Stimulated activated CD8-positive, alpha-beta memory T cell treated with anti-CD3 and anti-CD28 coated beads, Interleukin-2, amount 100 ng/mL, for 48 hours (primary cell): ENCODE measurements at regions not wholly inside any gene's neighbourhood (a gene's known extent, or its start where the extent isn't known, plus 50 kb on each side); places are given as distances from the start of the nearest gene placed in this dataset.

Experiments used
- DNase-seq, 2 donors: peaks; one replicate each; pipeline ENCODE4 v3.0.0-alpha.2; 2020; ENCODE audit warnings: low read depth in 2 of 2

DNA sequence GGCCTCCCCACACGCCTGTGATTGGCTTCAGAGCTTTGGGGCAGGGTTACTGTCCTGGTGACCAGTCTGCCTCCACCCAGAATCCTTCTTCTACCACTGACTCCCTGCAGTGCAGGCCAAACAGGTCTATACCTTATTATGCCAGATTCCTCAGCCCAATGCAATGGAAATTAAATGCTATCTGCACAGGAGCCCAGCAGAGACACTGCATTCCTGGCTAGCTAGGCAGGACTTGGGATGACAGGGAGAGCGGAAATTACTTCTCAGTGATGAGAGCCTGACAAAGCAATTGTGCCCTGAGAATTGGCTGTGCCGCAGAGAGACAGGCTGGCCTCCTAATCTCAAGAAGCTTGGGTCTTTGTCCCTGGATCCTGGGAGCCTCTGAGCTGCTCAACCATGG lies 143.8 kb upstream of the NCAM1 start:
- DNase-seq: no peak

DNA sequence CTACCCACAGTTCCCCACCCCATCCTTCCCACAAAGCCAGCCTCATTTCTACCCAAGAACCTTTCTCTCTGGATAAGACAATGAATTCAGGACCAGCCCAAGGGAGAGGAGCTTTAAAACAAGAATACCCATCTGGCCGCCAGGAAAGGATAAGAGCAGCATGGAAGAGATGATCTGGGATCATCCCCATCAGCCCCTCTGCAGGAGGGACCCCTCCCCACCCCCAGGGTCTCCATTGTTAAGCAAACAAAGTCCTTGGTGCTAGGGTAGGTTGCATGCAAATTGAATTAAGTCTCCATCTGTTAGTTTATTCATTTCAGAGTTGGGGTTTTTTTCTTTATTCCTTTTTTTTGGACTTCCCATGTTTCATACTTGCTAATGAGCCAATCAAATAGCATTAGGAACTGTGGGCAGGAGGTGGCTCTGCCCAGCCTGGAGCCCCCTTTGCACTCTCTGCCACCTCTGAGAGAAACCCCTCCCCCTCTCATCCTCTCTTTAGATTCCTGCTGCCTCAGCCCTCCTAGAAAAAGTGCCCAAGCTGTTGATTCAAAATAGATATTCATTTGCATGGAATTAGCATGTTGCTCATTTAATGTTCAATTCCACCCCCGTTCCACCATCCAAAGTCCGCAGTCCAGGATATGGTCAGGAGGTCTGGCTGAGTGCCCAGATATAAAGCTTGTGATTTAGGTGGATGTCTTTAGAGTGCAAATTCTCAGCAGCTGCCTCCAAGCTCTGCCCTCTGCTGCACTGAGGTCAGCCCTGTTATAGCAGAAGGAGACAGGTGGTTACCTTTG lies 138.5 kb upstream of the NCAM1 start:
- DNase-seq: no peak

DNA sequence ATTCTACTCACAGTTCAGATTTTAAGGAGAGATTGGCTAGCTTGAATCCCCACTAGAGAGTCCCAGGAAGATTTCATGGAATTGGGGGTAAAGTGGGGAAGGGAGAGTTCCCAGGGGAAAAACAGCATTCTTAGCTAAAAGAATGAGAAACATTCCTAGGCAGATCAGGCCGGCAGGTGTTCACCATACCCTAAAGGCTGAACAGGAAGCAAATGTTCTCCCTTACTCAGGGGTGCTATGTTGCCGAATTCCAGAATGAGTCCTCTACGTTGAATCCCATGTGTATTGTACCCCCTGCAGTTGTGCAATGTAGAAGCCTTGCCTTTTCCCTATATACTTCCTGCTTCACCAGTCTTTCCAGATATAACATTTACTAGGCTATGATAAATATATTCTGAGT lies 135.2 kb upstream of the NCAM1 start:
- DNase-seq: no peak

DNA sequence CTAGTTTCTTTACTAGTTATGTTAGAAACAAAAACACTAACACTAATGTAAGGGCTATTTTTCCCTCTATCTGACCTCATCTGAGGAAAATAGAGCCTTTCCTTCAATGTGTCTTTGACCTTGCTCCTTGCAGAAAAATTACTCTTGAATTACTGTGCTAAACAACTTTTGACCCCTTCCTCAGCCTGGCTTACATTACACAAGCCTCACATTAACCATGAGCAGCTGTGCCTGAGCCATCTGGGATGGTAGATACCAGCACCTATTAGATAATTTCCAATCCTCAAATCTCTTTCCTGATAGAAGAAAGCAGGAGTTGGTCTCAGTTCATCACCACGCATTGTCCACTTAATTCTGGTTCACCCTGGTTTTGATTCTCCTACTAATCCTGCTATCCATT lies 134.4 kb upstream of the NCAM1 start:
- DNase-seq: no peak

GRCh38 chr11:112828421-112828820 lies 132.8 kb upstream of the NCAM1 start:
- no peak for DNase-seq

DNA sequence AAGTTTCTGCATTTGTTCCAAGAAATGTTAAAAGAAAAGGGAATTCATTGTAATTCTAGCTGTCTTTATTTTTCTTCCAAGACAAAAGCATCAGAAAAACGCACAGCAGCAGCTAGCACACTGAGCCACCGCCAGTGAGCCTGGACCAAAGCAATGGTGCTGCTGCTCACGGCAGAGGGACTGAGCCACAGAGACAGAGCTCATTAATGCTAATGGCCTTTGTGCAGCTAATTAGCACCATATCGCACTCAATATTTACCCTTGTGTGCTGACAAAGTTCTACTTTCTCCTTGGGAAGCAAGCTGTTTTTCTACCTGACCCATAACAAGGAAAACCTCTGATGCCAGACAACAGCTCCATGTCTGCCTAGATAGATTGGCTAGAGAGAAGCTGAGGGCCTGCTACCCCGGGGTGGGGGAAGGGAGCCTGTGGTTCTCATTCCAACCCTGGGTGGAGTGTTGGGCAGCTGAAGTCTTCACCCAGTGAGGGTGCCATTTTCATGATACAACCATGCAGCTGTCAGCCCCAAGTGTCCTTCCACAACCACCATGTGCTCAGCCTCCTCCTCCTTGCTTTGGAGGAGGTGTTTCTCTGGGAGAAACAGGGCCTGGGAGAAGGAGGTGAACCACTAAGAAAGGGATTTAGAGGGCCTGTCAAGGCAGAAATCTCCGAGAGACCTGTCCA lies 131.1 kb upstream of the NCAM1 start:
- DNase-seq: no peak

DNA sequence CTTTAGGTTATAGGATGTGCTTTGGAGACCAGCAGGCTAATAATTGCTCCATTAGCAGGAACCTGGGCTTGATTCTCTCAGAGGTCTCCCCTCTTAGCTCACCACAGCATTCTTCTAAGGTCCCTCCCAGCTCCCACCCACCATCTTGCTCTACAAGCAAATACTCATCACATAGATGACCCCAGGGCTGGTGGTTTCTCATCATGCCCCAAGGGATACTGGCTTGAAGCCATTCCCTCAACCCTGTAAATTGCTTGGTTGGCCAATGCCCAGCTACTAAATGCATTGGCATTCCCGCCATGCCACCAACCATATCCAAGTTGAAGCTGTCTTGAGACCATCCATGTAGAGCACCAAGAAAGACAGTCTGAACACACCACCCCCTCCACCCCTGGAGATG lies 130.2 kb upstream of the NCAM1 start:
- no peak for DNase-seq

- no peak for DNase-seq
These were observed 129.1 kb upstream of the NCAM1 start for GRCh38 chr11:112831969-112832766.

DNA sequence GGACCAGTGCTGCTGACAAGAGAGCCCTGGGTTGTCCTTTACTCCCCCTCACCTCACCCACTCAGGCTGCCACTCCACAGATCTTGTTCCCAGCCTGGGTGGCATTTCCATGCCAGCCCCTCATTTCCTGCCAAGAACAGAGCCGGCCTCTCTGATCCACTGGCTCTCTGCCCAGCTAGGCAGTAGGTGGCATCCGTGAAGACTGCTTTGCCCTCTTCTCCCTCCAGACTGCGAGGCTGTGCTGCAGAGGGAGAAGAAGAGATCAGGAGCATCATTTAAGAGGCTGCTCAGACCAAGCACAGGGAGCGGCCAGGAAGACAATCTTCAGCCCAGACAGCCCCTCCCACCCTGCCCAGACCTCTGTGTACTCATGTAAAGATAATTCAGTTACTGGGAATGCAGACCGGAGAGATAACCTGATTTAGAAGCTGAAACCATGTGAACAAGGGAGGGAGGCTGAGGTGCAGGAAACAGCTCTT lies 126.9 kb upstream of the NCAM1 start:
- DNase-seq: no peak

DNA sequence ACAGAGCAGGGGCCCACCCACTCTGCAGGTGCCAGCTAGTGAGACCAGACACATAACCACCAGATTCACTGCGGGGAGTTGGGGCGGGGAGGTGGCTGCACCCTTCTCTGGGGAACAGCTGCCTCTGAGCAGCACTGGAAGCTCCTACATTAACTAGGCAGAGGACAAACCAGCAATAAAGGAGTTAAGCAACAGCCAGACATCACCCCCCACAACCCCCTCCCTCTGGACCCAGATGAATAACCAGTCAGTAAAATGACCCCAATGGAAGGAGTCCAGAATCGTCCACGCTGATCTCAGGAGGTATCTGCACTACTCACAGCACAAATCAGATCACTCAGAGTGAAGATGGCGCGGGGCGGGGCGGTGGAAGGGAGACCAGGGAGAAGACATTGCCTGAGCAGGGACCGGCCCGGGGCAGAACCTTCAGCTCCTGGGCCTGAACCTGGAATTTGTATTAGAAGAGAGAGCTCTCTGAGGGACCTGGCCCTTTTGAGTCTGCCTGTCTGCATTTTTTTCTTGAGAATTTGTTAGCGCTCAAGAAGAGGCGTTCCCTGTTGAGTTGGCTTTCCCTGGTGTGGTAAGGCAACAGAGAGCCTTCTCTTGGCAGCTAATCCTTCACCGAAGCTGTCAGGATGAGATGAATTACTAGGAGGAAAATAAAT lies 125.5 kb upstream of the NCAM1 start:
- DNase-seq: no peak

DNA sequence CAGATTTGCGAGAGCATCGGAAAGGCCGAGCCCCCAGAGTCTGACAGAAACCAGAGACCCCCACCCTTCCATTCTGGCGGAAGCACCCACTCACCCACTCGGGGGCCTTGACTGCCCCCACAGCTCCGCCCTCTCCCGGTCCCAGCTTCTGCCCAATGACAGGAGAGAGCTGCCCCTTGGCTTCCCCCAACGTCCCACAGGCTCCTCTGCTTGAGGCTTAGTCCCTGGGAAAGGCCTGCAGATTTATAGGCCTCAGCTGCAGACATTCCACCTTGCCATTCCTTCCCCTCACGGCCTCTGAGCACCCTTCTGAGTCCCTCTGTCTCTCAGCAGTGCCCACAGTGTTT lies 125.0 kb upstream of the NCAM1 start:
- no peak for DNase-seq

GRCh38 chr11:112837162-112837826 lies 123.9 kb upstream of the NCAM1 start:
- no peak for DNase-seq

DNA sequence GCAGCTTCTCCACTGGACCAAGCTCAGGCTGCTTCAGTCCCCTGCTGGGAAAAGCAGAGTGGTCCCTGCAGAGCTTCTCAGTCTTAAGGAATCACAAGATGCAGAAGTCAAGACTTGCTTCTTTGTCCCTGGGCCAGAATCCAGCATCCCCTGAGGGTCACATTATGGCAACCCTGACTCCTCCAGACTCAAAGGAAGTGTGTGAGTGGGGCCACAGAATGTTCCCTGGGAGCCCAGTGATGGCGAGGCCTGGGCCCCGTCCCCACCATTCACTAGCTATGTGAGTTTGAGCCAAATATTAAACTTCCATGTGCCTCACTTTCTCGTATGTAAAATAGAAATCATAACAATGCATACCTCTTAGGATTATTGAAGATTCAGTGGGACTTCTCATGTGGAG lies 122.2 kb upstream of the NCAM1 start:
- no peak for DNase-seq

GRCh38 chr11:112841729-112842128 lies 119.5 kb upstream of the NCAM1 start:
- DNase-seq: no peak

DNA sequence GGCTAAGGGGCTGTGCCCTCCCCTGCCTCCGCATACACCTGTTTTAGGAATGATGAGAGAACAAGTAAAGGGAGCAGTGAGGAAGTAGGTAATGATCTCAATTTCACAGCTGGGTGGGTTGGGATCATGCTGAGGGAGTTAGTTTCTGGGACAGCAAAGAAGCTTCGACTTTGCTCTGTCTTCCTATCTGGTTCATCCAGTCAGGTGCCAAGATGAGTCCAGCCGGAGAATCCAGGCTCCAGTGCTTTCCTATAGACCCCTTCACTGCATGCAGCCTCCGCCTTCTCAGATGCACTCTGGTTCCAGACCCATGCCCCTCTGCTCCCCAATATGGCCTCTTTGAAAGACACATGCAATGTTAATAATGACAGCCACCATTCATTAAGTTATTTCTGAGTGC lies 119.1 kb upstream of the NCAM1 start:
- DNase-seq: no peak

- no peak for DNase-seq
These were observed 116.7 kb upstream of the NCAM1 start for GRCh38 chr11:112844517-112844916.

GRCh38 chr11:112847568-112847967 lies 113.7 kb upstream of the NCAM1 start:
- no peak for DNase-seq

GRCh38 chr11:112852143-112852866 lies 108.9 kb upstream of the NCAM1 start:
- no peak for DNase-seq

- DNase-seq: no peak
These were observed 105.1 kb upstream of the NCAM1 start for GRCh38 chr11:112856133-112856532.

DNA sequence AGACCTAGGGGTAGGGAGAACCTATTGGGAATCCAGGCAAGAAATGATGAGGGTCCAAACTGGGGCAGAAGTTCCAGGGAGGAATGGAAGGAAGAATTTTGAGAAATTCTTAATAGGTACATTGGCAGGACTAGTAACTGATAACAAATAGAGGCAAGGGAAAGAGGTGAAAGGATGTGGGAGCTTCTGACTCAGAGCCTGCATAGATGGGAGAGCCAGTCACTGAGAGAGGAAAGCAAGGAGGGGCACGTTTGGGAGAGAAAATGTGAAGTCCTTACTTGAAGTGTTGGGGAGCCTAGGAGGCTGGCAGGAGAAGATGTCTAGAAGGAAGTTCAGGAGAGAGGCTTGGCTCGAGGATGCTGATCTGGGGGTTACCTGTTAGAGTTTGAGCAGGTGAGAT lies 104.6 kb upstream of the NCAM1 start:
- DNase-seq: no peak
